HUES48 (cell line): ENCODE measurements at regions not wholly inside any gene's neighbourhood (a gene's known extent, or its start where the extent isn't known, plus 50 kb on each side); places are given as distances from the start of the nearest gene placed in this dataset.

Experiments used
- H3K27ac ChIP-seq: one replicate; pipeline ENCODE4 v1.7.0; 2013; ENCODE audit warnings: low read depth, low read length, inconsistent platforms
- H3K27me3 ChIP-seq: 2 replicates; pipeline ENCODE4 v1.6.1; 2013; ENCODE audit warnings: mild to moderate bottlenecking, low read length; ENCODE audit not compliant: control insufficient read depth, insufficient read depth
- H3K36me3 ChIP-seq: 2 replicates; pipeline ENCODE4 v1.6.1; 2013; ENCODE audit warnings: low read length; ENCODE audit not compliant: control insufficient read depth, insufficient read depth
- H3K4me1 ChIP-seq: 2 replicates; pipeline ENCODE4 v1.6.1; 2013; ENCODE audit warnings: mild to moderate bottlenecking, low read length; ENCODE audit not compliant: control insufficient read depth, insufficient read depth
- H3K4me3 ChIP-seq: 2 replicates; pipeline ENCODE4 v1.5.1; 2013; ENCODE audit warnings: mild to moderate bottlenecking, low read depth, low read length
- H3K9ac ChIP-seq: 2 replicates; pipeline ENCODE4 v1.6.1; 2013; ENCODE audit warnings: mild to moderate bottlenecking, low read depth, low read length, moderate library complexity
- H3K9me3 ChIP-seq: 2 replicates; pipeline ENCODE4 v1.6.1; 2013; ENCODE audit warnings: low read length; ENCODE audit not compliant: control insufficient read depth, insufficient read depth

- H3K27me3 ChIP-seq: no peaks in the 10 kb centered on the region
Measured at GRCh38 chr17:14494161-14494560, 193.3 kb downstream of the HS3ST3B1 start.

GRCh38 chr17:14489986-14490385 is 189.1 kb downstream of the HS3ST3B1 start:
- Histone ChIP-seq H3K9me3 (no peaks in the 10 kb centered on the region), H3K9ac (no peak overlapping the region), H3K27me3 (no peaks in the 10 kb centered on the region), H3K4me1 (no peaks in the 10 kb centered on the region), H3K27ac (no peak overlapping the region), H3K36me3 (no peaks in the 10 kb centered on the region), H3K4me3 (no peak overlapping the region)

More at GRCh38 chr17:14494161-14494560, 193.3 kb downstream of the HS3ST3B1 start:
- no peak overlapping the region for H3K27ac ChIP-seq
- H3K36me3 ChIP-seq: no peaks in the 10 kb centered on the region
- no peaks in the 10 kb centered on the region; the same call in 1 of the 2 replicates for H3K9me3 ChIP-seq
- no peak overlapping the region for H3K9ac ChIP-seq
- H3K4me1 ChIP-seq: no peaks in the 10 kb centered on the region
- no peak overlapping the region for H3K4me3 ChIP-seq

- H3K36me3 ChIP-seq: no peaks in the 10 kb centered on the region
- H3K9ac ChIP-seq: no peak overlapping the region
- peaks cover 5% of the 10 kb centered on the region for H3K4me1 ChIP-seq
- no peaks in the 10 kb centered on the region for H3K9me3 ChIP-seq
- H3K4me3 ChIP-seq: no peak overlapping the region
- H3K27me3 ChIP-seq: no peaks in the 10 kb centered on the region
- H3K27ac ChIP-seq: no peak overlapping the region
Measured at GRCh38 chr17:14488958-14489550, 188.2 kb downstream of the HS3ST3B1 start.

- H3K4me3 ChIP-seq: no peak overlapping the region
- no peak overlapping the region for H3K9ac ChIP-seq
- no peaks in the 10 kb centered on the region for H3K9me3 ChIP-seq
- H3K27ac ChIP-seq: no peak overlapping the region
- H3K27me3 ChIP-seq: no peaks in the 10 kb centered on the region
- peaks cover 6% of the 10 kb centered on the region for H3K4me1 ChIP-seq
- no peaks in the 10 kb centered on the region for H3K36me3 ChIP-seq
Measured at GRCh38 chr17:14487068-14487467, 186.2 kb downstream of the HS3ST3B1 start.

GRCh38 chr17:14482715-14483114 is 181.8 kb downstream of the HS3ST3B1 start:
- Histone ChIP-seq H3K9ac (no peak overlapping the region), H3K27me3 (no peaks in the 10 kb centered on the region), H3K27ac (no peak overlapping the region), H3K4me3 (no peak overlapping the region), H3K4me1 (peaks cover 6% of the 10 kb centered on the region), H3K36me3 (no peaks in the 10 kb centered on the region), H3K9me3 (no peaks in the 10 kb centered on the region)

GRCh38 chr17:14481664-14482063 is 180.8 kb downstream of the HS3ST3B1 start:
- H3K36me3 ChIP-seq: no peaks in the 10 kb centered on the region
- no peak overlapping the region for H3K27ac ChIP-seq
- H3K9ac ChIP-seq: no peak overlapping the region
- no peak overlapping the region for H3K4me3 ChIP-seq
- peaks cover 6% of the 10 kb centered on the region for H3K4me1 ChIP-seq
- H3K9me3 ChIP-seq: no peaks in the 10 kb centered on the region
- H3K27me3 ChIP-seq: no peaks in the 10 kb centered on the region

GRCh38 chr17:14474591-14474990 is 173.7 kb downstream of the HS3ST3B1 start:
- Histone ChIP-seq H3K27me3 (no peaks in the 10 kb centered on the region), H3K27ac (no peak overlapping the region), H3K4me1 (no peaks in the 10 kb centered on the region), H3K9ac (no peak overlapping the region), H3K9me3 (no peaks in the 10 kb centered on the region), H3K4me3 (no peak overlapping the region), H3K36me3 (no peaks in the 10 kb centered on the region)

- Histone ChIP-seq H3K27me3 (no peaks in the 10 kb centered on the region), H3K9me3 (no peaks in the 10 kb centered on the region), H3K9ac (no peak overlapping the region), H3K27ac (no peak overlapping the region), H3K36me3 (no peaks in the 10 kb centered on the region), H3K4me1 (no peaks in the 10 kb centered on the region), H3K4me3 (no peak overlapping the region)
Measured at GRCh38 chr17:14471052-14471451, 170.2 kb downstream of the HS3ST3B1 start.

GRCh38 chr17:14470417-14470816 is 169.5 kb downstream of the HS3ST3B1 start:
- Histone ChIP-seq H3K36me3 (no peaks in the 10 kb centered on the region), H3K27ac (no peak overlapping the region), H3K4me3 (no peak overlapping the region), H3K4me1 (no peaks in the 10 kb centered on the region), H3K9me3 (no peaks in the 10 kb centered on the region), H3K27me3 (no peaks in the 10 kb centered on the region), H3K9ac (no peak overlapping the region)

GRCh38 chr17:14469971-14470370 is 169.1 kb downstream of the HS3ST3B1 start:
- no peaks in the 10 kb centered on the region for H3K4me1 ChIP-seq
- H3K4me3 ChIP-seq: no peak overlapping the region
- H3K27ac ChIP-seq: no peak overlapping the region
- H3K36me3 ChIP-seq: no peaks in the 10 kb centered on the region
- no peaks in the 10 kb centered on the region for H3K9me3 ChIP-seq
- H3K9ac ChIP-seq: no peak overlapping the region
- H3K27me3 ChIP-seq: no peaks in the 10 kb centered on the region

- H3K9me3 ChIP-seq: no peaks in the 10 kb centered on the region
- H3K4me1 ChIP-seq: no peaks in the 10 kb centered on the region
- H3K36me3 ChIP-seq: no peaks in the 10 kb centered on the region
Measured at GRCh38 chr17:14468858-14469257, 168.0 kb downstream of the HS3ST3B1 start.

GRCh38 chr17:14461227-14461548 is 160.3 kb downstream of the HS3ST3B1 start:
- H3K4me1 ChIP-seq: peaks cover 10% of the 10 kb centered on the region
- no peak overlapping the region for H3K4me3 ChIP-seq
- no peaks in the 10 kb centered on the region for H3K9me3 ChIP-seq
- H3K27me3 ChIP-seq: no peaks in the 10 kb centered on the region
- no peaks in the 10 kb centered on the region for H3K36me3 ChIP-seq
- no peak overlapping the region for H3K9ac ChIP-seq
- no peak overlapping the region for H3K27ac ChIP-seq

More at GRCh38 chr17:14468858-14469257, 168.0 kb downstream of the HS3ST3B1 start:
- Histone ChIP-seq H3K9ac (no peak overlapping the region), H3K27ac (no peak overlapping the region), H3K27me3 (no peaks in the 10 kb centered on the region), H3K4me3 (no peak overlapping the region)
